Bronchial epithelial cell (primary cell): ENCODE measurements at regions not wholly inside any gene's neighbourhood (a gene's known extent, or its start where the extent isn't known, plus 50 kb on each side); places are given as distances from the start of the nearest gene placed in this dataset.

Source experiments
- DNase-seq: peaks from one replicate; pipeline ENCODE4 v3.0.0-alpha.2; 2010; ENCODE audit warnings: low read depth
- FAIRE-seq: peaks from 2 replicates; lab custom pipeline; 2011; peaks lifted over from hg19 to GRCh38; lab: Jason Lieb, UNC
- H3K27me3 ChIP-seq: 2 replicates; pipeline ENCODE4 v1.5.1; 2011; ENCODE audit warnings: low read length; ENCODE audit not compliant: control insufficient read depth, insufficient read depth
- H3K36me3 ChIP-seq: 2 replicates; pipeline ENCODE4 v1.5.1; 2011; ENCODE audit warnings: low read length; ENCODE audit not compliant: control insufficient read depth, insufficient read depth
- H3K4me3 ChIP-seq: 2 replicates; pipeline ENCODE4 v1.5.1; 2011; ENCODE audit warnings: mild to moderate bottlenecking, low read depth, low read length, control low read depth
- TF ChIP-seq, protein P1 (sequence below): IDR thresholded peaks from 2 replicates; pipeline ENCODE4 v1.5.1; 2011; ENCODE audit warnings: mild to moderate bottlenecking, moderate library complexity, low read length, control low read depth, inconsistent platforms; ENCODE audit not compliant: insufficient read depth, severe bottlenecking

GRCh38 chr16:51543971-51544370 lies 392.9 kb upstream of the SALL1 start:
- no peak for FAIRE-seq
- Histone ChIP-seq H3K27me3 (no peaks in the 10 kb centered on the region), H3K36me3 (no peaks in the 10 kb centered on the region), H3K4me3 (no peak overlapping the region)
- DNase-seq, result no peak
- TF ChIP-seq, protein P1, sequence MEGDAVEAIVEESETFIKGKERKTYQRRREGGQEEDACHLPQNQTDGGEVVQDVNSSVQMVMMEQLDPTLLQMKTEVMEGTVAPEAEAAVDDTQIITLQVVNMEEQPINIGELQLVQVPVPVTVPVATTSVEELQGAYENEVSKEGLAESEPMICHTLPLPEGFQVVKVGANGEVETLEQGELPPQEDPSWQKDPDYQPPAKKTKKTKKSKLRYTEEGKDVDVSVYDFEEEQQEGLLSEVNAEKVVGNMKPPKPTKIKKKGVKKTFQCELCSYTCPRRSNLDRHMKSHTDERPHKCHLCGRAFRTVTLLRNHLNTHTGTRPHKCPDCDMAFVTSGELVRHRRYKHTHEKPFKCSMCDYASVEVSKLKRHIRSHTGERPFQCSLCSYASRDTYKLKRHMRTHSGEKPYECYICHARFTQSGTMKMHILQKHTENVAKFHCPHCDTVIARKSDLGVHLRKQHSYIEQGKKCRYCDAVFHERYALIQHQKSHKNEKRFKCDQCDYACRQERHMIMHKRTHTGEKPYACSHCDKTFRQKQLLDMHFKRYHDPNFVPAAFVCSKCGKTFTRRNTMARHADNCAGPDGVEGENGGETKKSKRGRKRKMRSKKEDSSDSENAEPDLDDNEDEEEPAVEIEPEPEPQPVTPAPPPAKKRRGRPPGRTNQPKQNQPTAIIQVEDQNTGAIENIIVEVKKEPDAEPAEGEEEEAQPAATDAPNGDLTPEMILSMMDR, result no peak

DNA sequence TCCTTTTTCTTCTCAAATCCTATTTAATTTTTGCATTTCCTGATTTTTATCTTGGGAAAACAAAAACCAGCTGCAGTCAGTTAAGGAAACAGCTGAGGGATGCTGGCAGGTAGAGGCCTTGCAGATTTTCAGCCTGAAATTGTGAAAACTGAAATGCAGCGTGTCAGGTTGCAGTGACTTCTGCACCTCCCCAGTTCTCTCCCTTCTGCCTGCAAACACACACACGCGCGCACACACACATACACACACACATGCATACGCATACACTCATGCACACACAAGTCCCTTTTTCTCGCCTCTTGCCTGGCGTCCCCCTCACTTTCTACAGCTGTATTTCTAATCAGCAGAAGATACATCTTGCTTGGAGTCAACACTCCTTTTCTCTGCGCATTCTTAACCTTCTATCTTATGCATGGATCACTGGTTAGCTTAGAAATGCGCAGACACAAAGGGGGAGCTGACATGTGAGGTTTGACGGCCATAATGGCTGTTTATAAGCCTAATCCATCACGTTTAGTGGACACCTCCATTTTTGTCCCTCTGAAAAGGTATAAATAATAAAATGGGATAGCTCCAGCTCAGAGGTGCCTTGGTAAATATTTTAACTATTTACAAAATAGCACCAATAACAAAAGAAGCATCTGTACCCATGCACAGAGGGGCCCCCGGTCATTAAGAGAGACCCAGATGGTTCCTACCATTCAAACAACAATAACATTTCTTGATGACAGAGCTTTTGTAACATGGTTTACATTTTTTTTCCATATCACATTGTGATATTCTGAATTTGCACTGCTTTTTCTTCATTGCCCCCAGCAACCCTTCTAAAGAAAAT lies 392.1 kb upstream of the SALL1 start:
- H3K36me3 ChIP-seq, result no peaks in the 10 kb centered on the region
- DNase-seq, result no peak
- no peak for FAIRE-seq

GRCh38 chr16:51540259-51540658 lies 389.2 kb upstream of the SALL1 start:
- TF ChIP-seq, protein P1, result no peak
- Histone ChIP-seq H3K36me3 (no peaks in the 10 kb centered on the region), H3K27me3 (no peaks in the 10 kb centered on the region), H3K4me3 (no peak overlapping the region)
- FAIRE-seq (no peak), DNase-seq (peak; percentile 70)

More for the DNA sequence above, 392.1 kb upstream of the SALL1 start:
- Histone ChIP-seq H3K4me3 (no peak overlapping the region), H3K27me3 (no peaks in the 10 kb centered on the region)
- TF ChIP-seq, protein P1, result no peak

- FAIRE-seq, result peak; percentile 58
Observed at GRCh38 chr16:51538707-51539498, 387.8 kb upstream of the SALL1 start.

DNA sequence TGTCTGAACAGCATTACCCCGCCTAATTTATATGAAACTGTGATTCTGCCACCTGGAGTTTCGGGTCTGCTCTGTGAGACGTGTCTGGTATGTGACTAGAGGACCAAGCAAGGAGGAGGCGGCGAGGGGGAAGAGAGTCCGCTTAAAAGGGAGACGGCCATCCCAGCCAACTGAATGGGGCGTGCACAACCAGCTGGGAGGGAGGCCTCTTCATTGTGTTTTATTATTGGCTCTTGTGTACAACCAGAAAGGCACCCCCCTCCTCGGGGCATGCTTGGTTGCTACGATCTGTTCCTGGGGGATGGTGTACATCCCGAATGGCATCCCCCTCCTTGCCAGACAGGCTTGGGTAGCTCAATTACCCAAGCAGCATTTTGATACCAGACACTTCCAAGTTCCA lies 384.5 kb upstream of the SALL1 start:
- Histone ChIP-seq H3K36me3 (no peaks in the 10 kb centered on the region), H3K4me3 (no peak overlapping the region), H3K27me3 (no peaks in the 10 kb centered on the region)
- TF ChIP-seq, protein P1, result no peak
- FAIRE-seq (no peak), DNase-seq (no peak)

More at GRCh38 chr16:51538707-51539498, 387.8 kb upstream of the SALL1 start:
- peak; percentile 88 for DNase-seq
- Histone ChIP-seq H3K36me3 (no peaks in the 10 kb centered on the region), H3K27me3 (no peaks in the 10 kb centered on the region), H3K4me3 (no peak overlapping the region)
- TF ChIP-seq, protein P1, result no peak
